Fibroblast of villous mesenchyme (primary cell): ENCODE measurements at regions not wholly inside any gene's neighbourhood (a gene's known extent, or its start where the extent isn't known, plus 50 kb on each side); places are given as distances from the start of the nearest gene placed in this dataset.

Experiments
- DNase-seq: peaks from one replicate; pipeline ENCODE4 v3.0.0-alpha.2; 2010; ENCODE audit warnings: low read depth
- H3K4me3 ChIP-seq: 2 replicates; pipeline ENCODE4 v1.5.1; 2011; ENCODE audit warnings: low read depth, mild to moderate bottlenecking, low read length
- CTCF ChIP-seq: IDR thresholded peaks from 2 replicates; pipeline ENCODE4 v1.5.1; 2012; ENCODE audit warnings: low read depth, mild to moderate bottlenecking, low read length; ENCODE audit not compliant: insufficient read depth

GRCh38 chr10:91023700-91024398, 103.0 kb upstream of the ANKRD1 start:
- H3K4me3 ChIP-seq = no peak overlapping the region
- no peak for TF ChIP-seq CTCF
- no peak for DNase-seq

- no peak overlapping the region for H3K4me3 ChIP-seq
- no peak for TF ChIP-seq CTCF
- no peak for DNase-seq
Measured at GRCh38 chr10:91024541-91024940, 103.7 kb upstream of the ANKRD1 start.

GRCh38 chr10:91032611-91033206, 111.8 kb upstream of the ANKRD1 start:
- no peak for TF ChIP-seq CTCF
- no peak overlapping the region for H3K4me3 ChIP-seq
- DNase-seq = peak; percentile 62

GRCh38 chr10:91033324-91033950, 112.5 kb upstream of the ANKRD1 start:
- DNase-seq = no peak

GRCh38 chr10:91034042-91034441, 113.2 kb upstream of the ANKRD1 start:
- no peak for DNase-seq
- no peak overlapping the region for H3K4me3 ChIP-seq
- TF ChIP-seq CTCF = no peak

More at GRCh38 chr10:91033324-91033950, 112.5 kb upstream of the ANKRD1 start:
- no peak overlapping the region for H3K4me3 ChIP-seq
- no peak for TF ChIP-seq CTCF

GRCh38 chr10:91034494-91035159, 113.7 kb upstream of the ANKRD1 start:
- DNase-seq = peak; percentile 58
- no peak for TF ChIP-seq CTCF

More at GRCh38 chr10:91034494-91035159, 113.7 kb upstream of the ANKRD1 start:
- no peak overlapping the region for H3K4me3 ChIP-seq
